ENCODE measurements at regions not wholly inside any gene's neighbourhood (a gene's known extent, or its start where the extent isn't known, plus 50 kb on each side); places are given as distances from the start of the nearest gene placed in this dataset.
A peak's percentile ranks its signal among the peaks of the same experiment; 100 is the strongest.

GRCh38 chr1:201650623-201650933 is 111.7 kb downstream of the NAV1 start:
- H3K27me3 ChIP-seq (ENCODE audit: control insufficient read depth, insufficient read depth, low read length) = peaks cover 15% of the 10 kb centered on the region
- H3K9ac ChIP-seq (ENCODE audit: low read depth, low read length) = peak overlapping the region; percentile 71
- H3K4me3 ChIP-seq (ENCODE audit: low read depth, low read length) = peak overlapping the region; percentile 91
- no peaks in the 10 kb centered on the region for H3K9me3 ChIP-seq (ENCODE audit: control insufficient read depth, insufficient read depth, low read length)
- H3K4me1 ChIP-seq (ENCODE audit: control insufficient read depth, insufficient read depth, low read length) = peaks cover 40% of the 10 kb centered on the region
- no peaks in the 10 kb centered on the region for H3K36me3 ChIP-seq (ENCODE audit: control insufficient read depth, insufficient read depth, low read length)

- Histone ChIP-seq H3K9me3 (ENCODE audit: control insufficient read depth, insufficient read depth, low read length) (no peaks in the 10 kb centered on the region), H3K4me3 (ENCODE audit: low read depth, low read length) (no peak overlapping the region), H3K9ac (ENCODE audit: low read depth, low read length) (no peak overlapping the region), H3K27me3 (ENCODE audit: control insufficient read depth, insufficient read depth, low read length) (peaks cover 6% of the 10 kb centered on the region), H3K4me1 (ENCODE audit: control insufficient read depth, insufficient read depth, low read length) (peaks cover 37% of the 10 kb centered on the region), H3K36me3 (ENCODE audit: control insufficient read depth, insufficient read depth, low read length) (no peaks in the 10 kb centered on the region)
Observed at GRCh38 chr1:201652181-201652580, 113.3 kb downstream of the NAV1 start.

DNA sequence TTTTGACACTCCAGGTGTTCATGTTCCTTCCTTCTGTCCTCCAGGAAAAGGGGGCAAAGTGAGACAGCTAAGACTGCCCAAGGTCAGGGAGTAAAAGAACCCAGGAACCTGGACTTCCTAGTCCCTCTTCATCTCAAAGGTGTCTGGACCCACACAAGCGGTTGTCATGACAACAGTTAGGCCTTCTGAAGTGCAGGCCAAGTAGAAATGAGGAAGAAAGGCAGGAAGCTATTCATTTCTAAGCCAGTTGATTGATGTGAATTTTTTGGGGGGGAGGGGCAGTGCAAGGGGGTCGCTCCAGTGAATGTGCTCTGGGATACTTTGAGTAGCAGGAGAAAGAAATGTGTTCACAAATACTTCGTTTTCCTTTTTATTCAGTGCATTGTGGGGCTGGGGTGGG is 114.3 kb downstream of the NAV1 start:
- Histone ChIP-seq H3K9me3 (ENCODE audit: control insufficient read depth, insufficient read depth, low read length) (no peaks in the 10 kb centered on the region), H3K4me1 (ENCODE audit: control insufficient read depth, insufficient read depth, low read length) (peaks cover 34% of the 10 kb centered on the region), H3K4me3 (ENCODE audit: low read depth, low read length) (no peak overlapping the region), H3K27me3 (ENCODE audit: control insufficient read depth, insufficient read depth, low read length) (peaks cover 3% of the 10 kb centered on the region), H3K36me3 (ENCODE audit: control insufficient read depth, insufficient read depth, low read length) (no peaks in the 10 kb centered on the region), H3K9ac (ENCODE audit: low read depth, low read length) (no peak overlapping the region)

DNA sequence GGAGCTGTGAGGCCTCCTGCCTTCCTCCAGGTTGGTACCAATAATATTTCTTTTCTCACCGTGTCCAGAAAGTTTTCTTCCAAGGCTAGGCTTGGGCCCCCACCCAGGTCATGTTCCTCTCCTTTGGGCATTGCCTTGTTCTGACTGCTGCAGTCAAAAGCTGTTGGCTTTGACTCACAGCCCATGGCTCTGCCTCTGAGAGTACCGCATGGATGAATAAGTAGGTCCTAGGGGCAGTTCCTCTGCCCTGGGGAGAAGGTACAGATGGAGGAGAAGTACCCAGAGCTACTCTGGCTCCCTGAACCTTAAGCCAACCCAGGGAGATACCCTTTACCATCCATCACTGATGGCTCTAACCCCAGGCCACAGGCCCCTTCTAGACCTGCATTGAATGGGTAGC is 115.0 kb downstream of the NAV1 start:
- Histone ChIP-seq H3K9ac (ENCODE audit: low read depth, low read length) (no peak overlapping the region), H3K4me1 (ENCODE audit: control insufficient read depth, insufficient read depth, low read length) (peaks cover 34% of the 10 kb centered on the region), H3K27me3 (ENCODE audit: control insufficient read depth, insufficient read depth, low read length) (peaks cover under 1% of the 10 kb centered on the region), H3K36me3 (ENCODE audit: control insufficient read depth, insufficient read depth, low read length) (no peaks in the 10 kb centered on the region), H3K9me3 (ENCODE audit: control insufficient read depth, insufficient read depth, low read length) (no peaks in the 10 kb centered on the region), H3K4me3 (ENCODE audit: low read depth, low read length) (no peak overlapping the region)

GRCh38 chr1:201655243-201655642 is 116.3 kb downstream of the NAV1 start:
- peaks cover 34% of the 10 kb centered on the region for H3K4me1 ChIP-seq (ENCODE audit: control insufficient read depth, insufficient read depth, low read length)

GRCh38 chr1:201655910-201656309 is 117.0 kb downstream of the NAV1 start:
- no peaks in the 10 kb centered on the region for H3K9me3 ChIP-seq (ENCODE audit: control insufficient read depth, insufficient read depth, low read length)
- no peak overlapping the region for H3K9ac ChIP-seq (ENCODE audit: low read depth, low read length)
- H3K36me3 ChIP-seq (ENCODE audit: control insufficient read depth, insufficient read depth, low read length) = no peaks in the 10 kb centered on the region
- peaks cover 34% of the 10 kb centered on the region for H3K4me1 ChIP-seq (ENCODE audit: control insufficient read depth, insufficient read depth, low read length)
- no peaks in the 10 kb centered on the region for H3K27me3 ChIP-seq (ENCODE audit: control insufficient read depth, insufficient read depth, low read length)
- H3K4me3 ChIP-seq (ENCODE audit: low read depth, low read length) = no peak overlapping the region

More at GRCh38 chr1:201655243-201655642, 116.3 kb downstream of the NAV1 start:
- Histone ChIP-seq H3K9me3 (ENCODE audit: control insufficient read depth, insufficient read depth, low read length) (no peaks in the 10 kb centered on the region), H3K9ac (ENCODE audit: low read depth, low read length) (no peak overlapping the region), H3K4me3 (ENCODE audit: low read depth, low read length) (no peak overlapping the region), H3K36me3 (ENCODE audit: control insufficient read depth, insufficient read depth, low read length) (no peaks in the 10 kb centered on the region), H3K27me3 (ENCODE audit: control insufficient read depth, insufficient read depth, low read length) (no peaks in the 10 kb centered on the region)

DNA sequence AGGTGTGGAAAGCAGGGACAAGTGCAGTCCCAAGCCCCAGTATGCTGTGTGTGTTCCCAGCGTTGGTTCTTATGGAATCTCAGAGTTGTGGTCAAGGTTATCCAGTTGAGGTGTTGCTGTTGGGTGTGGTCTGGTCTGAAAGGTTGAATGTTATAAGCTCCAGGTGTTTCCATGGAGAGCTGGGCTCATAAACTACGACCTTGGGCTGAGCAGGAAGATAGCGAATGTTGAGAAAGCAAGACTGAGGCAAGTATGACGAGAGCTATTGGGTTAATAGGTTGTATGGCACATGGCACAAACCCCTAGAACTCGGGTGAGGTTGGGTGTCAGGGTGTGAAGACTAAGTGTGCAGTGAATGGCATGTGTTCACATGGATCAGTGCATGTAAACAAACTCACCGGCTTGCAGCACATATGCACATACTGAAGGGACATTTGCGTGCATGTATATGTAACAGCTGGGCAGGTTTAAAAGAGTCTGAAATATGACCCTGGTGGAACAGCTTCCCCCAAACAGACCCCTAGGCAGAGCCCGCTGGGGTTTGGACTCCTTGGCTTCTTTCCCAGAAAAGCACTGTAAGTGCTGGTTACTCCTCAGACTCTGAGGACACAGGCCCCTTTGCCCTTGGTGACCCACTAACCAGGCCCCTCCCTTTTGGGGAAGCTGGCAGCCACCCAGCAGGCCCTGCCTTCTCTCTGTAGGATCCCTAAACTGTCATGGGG is 117.5 kb downstream of the NAV1 start:
- H3K27me3 ChIP-seq (ENCODE audit: control insufficient read depth, insufficient read depth, low read length) = no peaks in the 10 kb centered on the region
- no peaks in the 10 kb centered on the region for H3K36me3 ChIP-seq (ENCODE audit: control insufficient read depth, insufficient read depth, low read length)
- peaks cover 29% of the 10 kb centered on the region for H3K4me1 ChIP-seq (ENCODE audit: control insufficient read depth, insufficient read depth, low read length)

DNA sequence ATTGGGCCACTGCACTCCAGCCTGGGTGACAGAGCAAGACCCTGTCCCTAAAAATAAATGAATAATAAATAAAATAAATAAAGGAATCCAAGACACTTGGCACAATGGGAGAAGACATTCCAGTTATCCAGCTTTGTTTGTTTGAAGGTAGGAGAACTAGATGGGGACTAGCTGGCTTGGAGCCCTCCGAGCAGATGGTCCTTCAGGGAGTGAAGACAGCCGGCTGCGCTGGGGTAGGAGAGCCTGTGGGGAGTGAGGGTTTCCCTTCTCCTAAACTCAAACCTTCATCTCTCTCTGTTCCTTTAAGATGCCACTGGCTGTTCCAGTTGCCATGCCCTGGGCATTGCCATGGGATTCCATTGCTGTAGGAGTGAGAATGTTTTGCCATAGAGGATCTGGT is 120.6 kb downstream of the NAV1 start:
- Histone ChIP-seq H3K4me1 (ENCODE audit: control insufficient read depth, insufficient read depth, low read length) (peaks cover 5% of the 10 kb centered on the region), H3K9me3 (ENCODE audit: control insufficient read depth, insufficient read depth, low read length) (no peaks in the 10 kb centered on the region), H3K27me3 (ENCODE audit: control insufficient read depth, insufficient read depth, low read length) (no peaks in the 10 kb centered on the region), H3K4me3 (ENCODE audit: low read depth, low read length) (no peak overlapping the region), H3K36me3 (ENCODE audit: control insufficient read depth, insufficient read depth, low read length) (no peaks in the 10 kb centered on the region), H3K9ac (ENCODE audit: low read depth, low read length) (no peak overlapping the region)

More for the DNA sequence above, 117.5 kb downstream of the NAV1 start:
- no peaks in the 10 kb centered on the region for H3K9me3 ChIP-seq (ENCODE audit: control insufficient read depth, insufficient read depth, low read length)
- H3K4me3 ChIP-seq (ENCODE audit: low read depth, low read length) = no peak overlapping the region
- no peak overlapping the region for H3K9ac ChIP-seq (ENCODE audit: low read depth, low read length)

- H3K4me3 ChIP-seq (ENCODE audit: low read depth, low read length) = no peak overlapping the region
- no peaks in the 10 kb centered on the region for H3K27me3 ChIP-seq (ENCODE audit: control insufficient read depth, insufficient read depth, low read length)
- no peaks in the 10 kb centered on the region for H3K9me3 ChIP-seq (ENCODE audit: control insufficient read depth, insufficient read depth, low read length)
- H3K9ac ChIP-seq (ENCODE audit: low read depth, low read length) = no peak overlapping the region
- H3K36me3 ChIP-seq (ENCODE audit: control insufficient read depth, insufficient read depth, low read length) = no peaks in the 10 kb centered on the region
- H3K4me1 ChIP-seq (ENCODE audit: control insufficient read depth, insufficient read depth, low read length) = peaks cover 2% of the 10 kb centered on the region
Observed at GRCh38 chr1:201660931-201661822, 122.2 kb downstream of the NAV1 start.

DNA sequence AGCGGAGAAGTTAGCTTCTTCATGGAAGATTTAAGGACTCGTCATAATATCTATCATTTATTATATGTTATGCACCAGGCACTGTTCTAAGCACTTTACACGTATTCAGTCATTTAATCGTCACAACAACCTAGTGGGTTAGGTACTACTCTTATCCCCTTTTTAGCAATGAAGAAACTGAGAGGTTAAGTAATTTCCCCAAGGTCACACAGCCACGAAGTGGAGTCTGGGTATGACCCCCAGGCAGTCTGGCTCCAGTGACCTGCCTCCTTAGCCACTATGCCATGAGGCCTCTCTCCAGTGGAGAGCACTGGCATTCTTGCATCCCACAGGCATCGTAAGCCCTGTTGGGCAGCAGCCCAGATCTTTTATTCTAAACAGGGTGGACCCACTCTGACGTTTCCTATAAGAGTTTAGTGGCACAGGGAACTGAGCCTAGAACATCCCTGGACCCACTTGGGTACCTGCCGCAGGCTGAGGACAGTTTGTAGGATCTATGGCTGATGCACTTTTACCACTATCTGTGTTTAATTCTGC is 123.0 kb downstream of the NAV1 start:
- no peaks in the 10 kb centered on the region for H3K27me3 ChIP-seq (ENCODE audit: control insufficient read depth, insufficient read depth, low read length)
- no peak overlapping the region for H3K4me3 ChIP-seq (ENCODE audit: low read depth, low read length)
- no peaks in the 10 kb centered on the region for H3K36me3 ChIP-seq (ENCODE audit: control insufficient read depth, insufficient read depth, low read length)
- H3K9ac ChIP-seq (ENCODE audit: low read depth, low read length) = no peak overlapping the region
- no peaks in the 10 kb centered on the region for H3K4me1 ChIP-seq (ENCODE audit: control insufficient read depth, insufficient read depth, low read length)
- no peaks in the 10 kb centered on the region for H3K9me3 ChIP-seq (ENCODE audit: control insufficient read depth, insufficient read depth, low read length)

DNA sequence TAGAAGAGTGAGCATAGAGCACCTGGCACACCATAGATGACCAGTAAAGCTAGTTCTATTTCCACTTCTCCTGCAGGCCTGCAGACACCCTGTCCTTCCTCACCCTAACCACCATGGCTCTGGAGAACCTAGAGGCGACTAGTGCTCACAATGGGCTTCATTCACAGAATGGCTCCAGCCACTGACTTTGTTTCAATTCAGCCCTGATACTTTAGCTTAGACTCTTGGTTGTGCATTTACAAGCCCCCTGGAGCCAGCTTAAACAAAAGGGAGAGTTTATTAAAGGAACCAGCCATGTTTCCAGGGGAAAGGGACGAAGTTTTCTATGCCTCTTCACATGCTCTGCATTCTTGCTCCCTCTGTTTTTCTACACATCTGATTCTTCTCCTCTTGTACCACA is 123.7 kb downstream of the NAV1 start:
- no peaks in the 10 kb centered on the region for H3K4me1 ChIP-seq (ENCODE audit: control insufficient read depth, insufficient read depth, low read length)
- no peak overlapping the region for H3K9ac ChIP-seq (ENCODE audit: low read depth, low read length)
- H3K9me3 ChIP-seq (ENCODE audit: control insufficient read depth, insufficient read depth, low read length) = no peaks in the 10 kb centered on the region
- no peak overlapping the region for H3K4me3 ChIP-seq (ENCODE audit: low read depth, low read length)
- no peaks in the 10 kb centered on the region for H3K36me3 ChIP-seq (ENCODE audit: control insufficient read depth, insufficient read depth, low read length)
- H3K27me3 ChIP-seq (ENCODE audit: control insufficient read depth, insufficient read depth, low read length) = no peaks in the 10 kb centered on the region
